SK-N-SH (cell line): ENCODE measurements at regions not wholly inside any gene's neighbourhood (a gene's known extent, or its start where the extent isn't known, plus 50 kb on each side); places are given as distances from the start of the nearest gene placed in this dataset.

Source experiments
- CTCF ChIA-PET: fragments of 300-600, 350-600 bp; formaldehyde crosslinking; extraction: SDS; loops from one replicate; lab custom pipeline; 2021; lab: Yijun Ruan, JAX
- POLR2A ChIA-PET: fragments of 350-600 bp; sonication (Branson Sonifier 250); formaldehyde crosslinking; extraction: SDS; loops from one replicate; lab custom pipeline; 2020; ENCODE audit warnings: antibody characterized with exemption, inconsistent platforms; lab: Yijun Ruan, JAX
- DNase-seq: peaks from one replicate; pipeline ENCODE4 v3.0.0; 2012
- H2AFZ ChIP-seq: fragments of 200-600 bp; sonication (generic); 2 replicates; pipeline ENCODE4 v1.8.1; 2016; ENCODE audit warnings: antibody characterized with exemption, mild to moderate bottlenecking, low read depth
- H3F3A ChIP-seq: fragments of 200-600 bp; sonication (generic); replicated peaks from 2 replicates; pipeline ENCODE3; 2016; ENCODE audit warnings: antibody characterized with exemption, mild to moderate bottlenecking; ENCODE audit not compliant: insufficient read depth
- H3K27ac ChIP-seq, 2 experiments: fragments of 200-500 bp in 1 of 2; fragments of 200-600 bp in 1 of 2; sonication (Bioruptor generic) in 1 of 2; sonication (generic), shearing (Covaris generic) in 1 of 2; 2 replicates each; pipeline versions ENCODE4 v1.5.1 to v1.6.1; 2014 to 2016; ENCODE audit warnings: low read depth in 2 of 2, inconsistent platforms in 1 of 2, low read length in 1 of 2, mild to moderate bottlenecking in 1 of 2, mixed read lengths in 1 of 2
- H3K27me3 ChIP-seq: fragments of 200-600 bp; sonication (generic), shearing (Covaris generic); 2 replicates; pipeline ENCODE4 v1.6.1; 2016; ENCODE audit warnings: mixed run types; ENCODE audit not compliant: insufficient read depth
- H3K36me3 ChIP-seq, 2 experiments: fragments of 200-500 bp in 1 of 2; fragments of 200-600 bp in 1 of 2; sonication (Bioruptor generic) in 1 of 2; sonication (generic) in 1 of 2; replicated peaks in 1 of 2; 2 replicates each; pipeline versions ENCODE3 to v1.5.1; 2014 to 2016; ENCODE audit warnings: low read length in 1 of 2, mild to moderate bottlenecking in 1 of 2; ENCODE audit not compliant: insufficient read depth in 2 of 2, control insufficient read depth in 1 of 2
- H3K4me1 ChIP-seq, 2 experiments: fragments of 200-500 bp in 1 of 2; fragments of 200-600 bp in 1 of 2; sonication (Bioruptor generic) in 1 of 2; sonication (generic), shearing (Covaris generic) in 1 of 2; 2 replicates each; pipeline versions ENCODE4 v1.5.1 to v1.6.1; 2014 to 2016; ENCODE audit warnings: low read depth in 1 of 2, low read length in 1 of 2, mixed run types in 1 of 2; ENCODE audit not compliant: insufficient read depth in 2 of 2, control insufficient read depth in 1 of 2
- H3K4me2 ChIP-seq: fragments of 200-600 bp; sonication (generic), shearing (Covaris generic); 2 replicates; pipeline ENCODE4 v1.6.1; 2017; ENCODE audit warnings: mixed run types
- H3K4me3 ChIP-seq, 2 experiments: fragments of 200-500 bp in 1 of 2; fragments of 200-600 bp in 1 of 2; sonication (Bioruptor generic) in 1 of 2; sonication (generic), shearing (Covaris generic) in 1 of 2; 2 replicates each; pipeline versions ENCODE4 v1.5.1 to v1.8.1; 2014 to 2016; ENCODE audit warnings: low read depth in 2 of 2, inconsistent platforms in 1 of 2, low read length in 1 of 2, mild to moderate bottlenecking in 1 of 2, mixed read lengths in 1 of 2, moderate library complexity in 1 of 2
- H3K79me2 ChIP-seq: fragments of 200-600 bp; sonication (generic); 2 replicates; pipeline ENCODE4 v1.8.1; 2017; ENCODE audit warnings: mild to moderate bottlenecking; ENCODE audit not compliant: insufficient read depth
- H3K9ac ChIP-seq: fragments of 200-600 bp; sonication (generic); 2 replicates; pipeline ENCODE4 v1.6.1; 2017; ENCODE audit warnings: mixed run types
- H3K9me2 ChIP-seq: fragments of 200-600 bp; sonication (generic); 2 replicates; pipeline ENCODE4 v1.6.1; 2017; ENCODE audit warnings: mixed run types
- H3K9me3 ChIP-seq: fragments of 200-600 bp; sonication (generic); 2 replicates; pipeline ENCODE4 v1.6.1; 2017; ENCODE audit warnings: mixed run types, mild to moderate bottlenecking, moderate library complexity
- H4K20me1 ChIP-seq: fragments of 200-600 bp; sonication (generic); 2 replicates; pipeline ENCODE4 v1.6.1; 2017; ENCODE audit warnings: mild to moderate bottlenecking, mixed run types; ENCODE audit not compliant: insufficient read depth
- CHD2 ChIP-seq: fragments of 150-350 bp; IDR thresholded peaks from 2 replicates; pipeline ENCODE4 v1.6.1; 2018; ENCODE audit warnings: low read length; ENCODE audit not compliant: partially characterized antibody
- ELF1 ChIP-seq: IDR thresholded peaks from 2 replicates; pipeline ENCODE4 v1.4.0; 2012
- EZH2phosphoT487 ChIP-seq: fragments of 200-600 bp; sonication (generic); IDR thresholded peaks from 2 replicates; pipeline ENCODE4 v1.6.1; 2017; ENCODE audit warnings: low read depth, mixed run types, mild to moderate bottlenecking, antibody characterized with exemption, moderate library complexity, borderline replicate concordance
- FOXM1 ChIP-seq: IDR thresholded peaks from 2 replicates; pipeline ENCODE4 v1.4.0; 2012; ENCODE audit warnings: low read depth, mild to moderate bottlenecking
- JUND ChIP-seq: IDR thresholded peaks from 2 replicates; pipeline ENCODE4 v1.4.0; 2012
- POLR2AphosphoS5 ChIP-seq: IDR thresholded peaks from 2 replicates; pipeline ENCODE4 v1.6.1; 2012; ENCODE audit warnings: low read depth, low read length
- RXRA ChIP-seq: IDR thresholded peaks from 2 replicates; pipeline ENCODE4 v1.4.0; 2012; ENCODE audit warnings: low read depth, mild to moderate bottlenecking, borderline replicate concordance
- SMC3 ChIP-seq: IDR thresholded peaks from 2 replicates; pipeline ENCODE4 v1.6.1; 2012; ENCODE audit warnings: low read depth, low read length, improper control_type of control experiment
- TAF1 ChIP-seq: IDR thresholded peaks from 2 replicates; pipeline ENCODE4 v1.6.1; 2012; ENCODE audit warnings: low read depth, mild to moderate bottlenecking, low read length, moderate library complexity, borderline replicate concordance
- TEAD4 ChIP-seq: IDR thresholded peaks from 2 replicates; pipeline ENCODE4 v1.4.0; 2012; ENCODE audit warnings: mild to moderate bottlenecking, borderline replicate concordance; ENCODE audit not compliant: insufficient read depth
- WGBS: methylation state at CpG from one replicate; pipeline ENCODE4 v1.1.6; 2017; ENCODE audit warnings: low lambda C conversion rate; 5-methylcytosine and 5-hydroxymethylcytosine counted together
- TF ChIP-seq, protein P1 (sequence below): IDR thresholded peaks from 2 replicates; pipeline ENCODE4 v1.4.0; 2012; ENCODE audit warnings: low read depth
- TF ChIP-seq, protein P2 (sequence below): IDR thresholded peaks from 2 replicates; pipeline ENCODE4; 2012
- TF ChIP-seq, protein P3 (sequence below): IDR thresholded peaks from 2 replicates; pipeline ENCODE4 v1.4.0; 2012; ENCODE audit warnings: low read depth, borderline replicate concordance
- TF ChIP-seq, protein P4 (sequence below): fragments of 150-350 bp; IDR thresholded peaks from 2 replicates; pipeline ENCODE4 v1.6.1; 2016; ENCODE audit warnings: mild to moderate bottlenecking, low read depth, low read length

DNA sequence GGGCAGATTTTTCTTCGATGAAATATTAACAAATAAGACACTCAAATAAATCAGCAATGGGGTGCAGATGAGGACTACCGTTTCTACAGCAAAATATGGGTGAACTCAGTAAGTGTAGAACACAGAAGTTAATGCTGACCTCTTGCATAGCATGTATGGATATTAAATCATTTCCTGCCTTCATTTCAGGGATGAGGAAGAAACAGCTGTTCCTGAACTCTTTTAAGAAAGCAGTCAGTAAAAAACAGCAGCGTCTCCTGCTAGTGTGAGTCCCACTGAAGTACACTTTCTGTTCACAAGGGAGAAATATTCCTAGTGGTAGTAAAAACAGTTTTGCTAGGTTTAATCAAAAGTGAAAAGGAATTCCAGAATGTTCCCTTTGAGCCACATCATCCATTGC is 379.0 kb downstream of the ZEB2 start:
- Histone ChIP-seq H3K79me2 (no peaks in the 10 kb centered on the region), H3K4me3 (no peak overlapping the region), H3K4me2 (no peak overlapping the region), H3F3A (no peaks in the 10 kb centered on the region), H3K27me3 (no peaks in the 10 kb centered on the region), H3K4me1 (no peaks in the 10 kb centered on the region), H3K27ac (no peak overlapping the region), H3K9ac (no peak overlapping the region), H3K9me3 (no peaks in the 10 kb centered on the region), H3K36me3 (no peaks in the 10 kb centered on the region), H4K20me1 (no peaks in the 10 kb centered on the region), H2AFZ (no peak overlapping the region), H3K9me2 (no peaks in the 10 kb centered on the region)
- ChIA-PET POLR2A (no interaction called here), CTCF (no interaction called here)
- no peak for DNase-seq
- TF ChIP-seq ELF1 (no peak), TAF1 (no peak), RXRA (no peak), JUND (no peak)
- TF ChIP-seq, protein P1, sequence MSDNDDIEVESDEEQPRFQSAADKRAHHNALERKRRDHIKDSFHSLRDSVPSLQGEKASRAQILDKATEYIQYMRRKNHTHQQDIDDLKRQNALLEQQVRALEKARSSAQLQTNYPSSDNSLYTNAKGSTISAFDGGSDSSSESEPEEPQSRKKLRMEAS = no peak
- WGBS = 91% methylated on average over 3 of the region's 3 CpGs

DNA sequence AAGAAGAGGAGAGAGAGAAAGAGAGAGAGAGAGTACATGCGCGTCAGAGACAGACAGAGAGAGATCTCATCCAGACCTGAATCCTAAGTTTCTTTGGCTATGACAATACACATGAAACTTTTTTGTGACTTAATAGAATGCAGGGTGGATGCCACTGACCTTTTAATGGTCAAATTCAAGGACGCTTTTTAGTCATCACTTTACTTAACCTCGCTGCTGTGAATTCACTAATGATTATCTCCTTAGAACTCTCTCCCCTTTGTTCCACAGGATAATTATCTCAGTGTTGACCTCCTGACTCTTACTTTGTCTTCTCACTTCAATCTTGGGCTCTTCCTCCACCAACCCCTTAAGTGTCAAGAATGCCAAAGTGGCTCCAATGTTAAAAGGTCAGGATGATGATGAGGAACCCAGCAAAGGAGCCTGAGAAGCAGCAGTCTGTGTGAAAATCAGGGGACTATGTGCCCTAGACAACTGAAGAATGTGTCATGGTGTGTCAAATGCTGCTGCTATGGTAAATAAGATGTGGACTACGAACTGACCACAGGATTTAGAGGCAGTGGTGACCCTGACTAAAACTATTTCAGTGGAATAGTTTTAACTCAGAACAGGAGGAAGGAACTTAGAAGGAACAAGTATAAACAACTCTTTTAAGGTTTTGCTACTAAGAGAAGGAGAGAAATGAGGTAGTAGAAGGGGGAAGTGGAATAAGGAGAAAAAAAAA is 382.1 kb downstream of the ZEB2 start:
- no peak for DNase-seq
- no peak overlapping the region for H3K9ac ChIP-seq
- H3K27me3 ChIP-seq = no peaks in the 10 kb centered on the region
- WGBS = 86% methylated on average over 5 of the region's 5 CpGs
- H3K79me2 ChIP-seq = no peaks in the 10 kb centered on the region
- TF ChIP-seq, protein P2, sequence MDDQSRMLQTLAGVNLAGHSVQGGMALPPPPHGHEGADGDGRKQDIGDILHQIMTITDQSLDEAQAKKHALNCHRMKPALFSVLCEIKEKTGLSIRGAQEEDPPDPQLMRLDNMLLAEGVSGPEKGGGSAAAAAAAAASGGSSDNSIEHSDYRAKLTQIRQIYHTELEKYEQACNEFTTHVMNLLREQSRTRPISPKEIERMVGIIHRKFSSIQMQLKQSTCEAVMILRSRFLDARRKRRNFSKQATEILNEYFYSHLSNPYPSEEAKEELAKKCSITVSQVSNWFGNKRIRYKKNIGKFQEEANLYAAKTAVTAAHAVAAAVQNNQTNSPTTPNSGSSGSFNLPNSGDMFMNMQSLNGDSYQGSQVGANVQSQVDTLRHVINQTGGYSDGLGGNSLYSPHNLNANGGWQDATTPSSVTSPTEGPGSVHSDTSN = no peak
- TF ChIP-seq FOXM1 = no peak
- TF ChIP-seq, protein P3, sequence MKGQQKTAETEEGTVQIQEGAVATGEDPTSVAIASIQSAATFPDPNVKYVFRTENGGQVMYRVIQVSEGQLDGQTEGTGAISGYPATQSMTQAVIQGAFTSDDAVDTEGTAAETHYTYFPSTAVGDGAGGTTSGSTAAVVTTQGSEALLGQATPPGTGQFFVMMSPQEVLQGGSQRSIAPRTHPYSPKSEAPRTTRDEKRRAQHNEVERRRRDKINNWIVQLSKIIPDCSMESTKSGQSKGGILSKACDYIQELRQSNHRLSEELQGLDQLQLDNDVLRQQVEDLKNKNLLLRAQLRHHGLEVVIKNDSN = no peak
- no peak for TF ChIP-seq POLR2AphosphoS5
- TF ChIP-seq TEAD4 = no peak
- TF ChIP-seq EZH2phosphoT487 = no peak
- no peak for TF ChIP-seq CHD2
- TF ChIP-seq, protein P4, sequence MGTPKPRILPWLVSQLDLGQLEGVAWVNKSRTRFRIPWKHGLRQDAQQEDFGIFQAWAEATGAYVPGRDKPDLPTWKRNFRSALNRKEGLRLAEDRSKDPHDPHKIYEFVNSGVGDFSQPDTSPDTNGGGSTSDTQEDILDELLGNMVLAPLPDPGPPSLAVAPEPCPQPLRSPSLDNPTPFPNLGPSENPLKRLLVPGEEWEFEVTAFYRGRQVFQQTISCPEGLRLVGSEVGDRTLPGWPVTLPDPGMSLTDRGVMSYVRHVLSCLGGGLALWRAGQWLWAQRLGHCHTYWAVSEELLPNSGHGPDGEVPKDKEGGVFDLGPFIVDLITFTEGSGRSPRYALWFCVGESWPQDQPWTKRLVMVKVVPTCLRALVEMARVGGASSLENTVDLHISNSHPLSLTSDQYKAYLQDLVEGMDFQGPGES = no peak
- TF ChIP-seq SMC3 = no peak
- H2AFZ ChIP-seq = no peak overlapping the region
- no peak overlapping the region for H3K4me2 ChIP-seq
- H3K36me3 ChIP-seq = no peaks in the 10 kb centered on the region
- H3K4me1 ChIP-seq = no peaks in the 10 kb centered on the region; a peak in 1 of 4 replicates
- H3K27ac ChIP-seq = no peak overlapping the region
- ChIA-PET CTCF (interaction anchor here (1.1 kb wide), 1 partner anchor 11 kb away, joined by 3 read pairs; no protein-coding TSS in a partner anchor), POLR2A (no interaction called here)
- no peaks in the 10 kb centered on the region for H4K20me1 ChIP-seq
- H3K4me3 ChIP-seq = no peak overlapping the region
- no peaks in the 10 kb centered on the region for H3K9me3 ChIP-seq
- H3K9me2 ChIP-seq = no peaks in the 10 kb centered on the region
- H3F3A ChIP-seq = no peaks in the 10 kb centered on the region
